ENCODE measurements at regions not wholly inside any gene's neighbourhood (a gene's known extent, or its start where the extent isn't known, plus 50 kb on each side); places are given as distances from the start of the nearest gene placed in this dataset.

DNA sequence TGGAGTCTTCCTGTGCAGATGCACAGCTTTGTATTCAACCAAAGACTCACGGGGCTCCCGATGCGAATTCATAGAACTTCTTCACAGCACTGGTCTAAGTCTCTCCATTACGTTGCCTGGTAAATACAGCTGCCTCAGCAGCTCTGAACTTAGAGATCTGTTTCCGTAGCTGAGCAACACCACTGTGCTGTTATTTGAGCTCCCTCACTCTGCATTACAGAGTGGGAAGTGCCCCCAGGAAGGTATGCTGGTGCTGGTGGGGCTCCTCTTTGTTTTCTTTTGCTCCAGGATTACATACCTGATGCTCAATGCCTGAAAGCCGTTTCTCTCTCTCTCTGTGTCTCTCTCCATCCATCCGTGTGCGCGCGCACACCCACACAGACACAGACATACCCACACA lies 227.5 kb upstream of the RMST start:
- TF ChIP-seq, protein P1, sequence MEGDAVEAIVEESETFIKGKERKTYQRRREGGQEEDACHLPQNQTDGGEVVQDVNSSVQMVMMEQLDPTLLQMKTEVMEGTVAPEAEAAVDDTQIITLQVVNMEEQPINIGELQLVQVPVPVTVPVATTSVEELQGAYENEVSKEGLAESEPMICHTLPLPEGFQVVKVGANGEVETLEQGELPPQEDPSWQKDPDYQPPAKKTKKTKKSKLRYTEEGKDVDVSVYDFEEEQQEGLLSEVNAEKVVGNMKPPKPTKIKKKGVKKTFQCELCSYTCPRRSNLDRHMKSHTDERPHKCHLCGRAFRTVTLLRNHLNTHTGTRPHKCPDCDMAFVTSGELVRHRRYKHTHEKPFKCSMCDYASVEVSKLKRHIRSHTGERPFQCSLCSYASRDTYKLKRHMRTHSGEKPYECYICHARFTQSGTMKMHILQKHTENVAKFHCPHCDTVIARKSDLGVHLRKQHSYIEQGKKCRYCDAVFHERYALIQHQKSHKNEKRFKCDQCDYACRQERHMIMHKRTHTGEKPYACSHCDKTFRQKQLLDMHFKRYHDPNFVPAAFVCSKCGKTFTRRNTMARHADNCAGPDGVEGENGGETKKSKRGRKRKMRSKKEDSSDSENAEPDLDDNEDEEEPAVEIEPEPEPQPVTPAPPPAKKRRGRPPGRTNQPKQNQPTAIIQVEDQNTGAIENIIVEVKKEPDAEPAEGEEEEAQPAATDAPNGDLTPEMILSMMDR (conservative IDR thresholded peaks at IDR 0.05) = no peak
- TF ChIP-seq EZH2 (IDR thresholded peaks at IDR 0.05; ENCODE audit: low read depth) = no peak
